Brain microvascular endothelial cell (primary cell): ENCODE measurements at regions not wholly inside any gene's neighbourhood (a gene's known extent, or its start where the extent isn't known, plus 50 kb on each side); places are given as distances from the start of the nearest gene placed in this dataset.
A peak's percentile ranks its signal among the peaks of the same experiment; 100 is the strongest.

Source experiments
- DNase-seq: peaks from one replicate; pipeline ENCODE4 v3.0.0-alpha.2; 2020
- H3K27ac ChIP-seq: fragments of 250-450 bp; sonication (Bioruptor Pico); 2 replicates; pipeline ENCODE4 v1.5.1; 2020; ENCODE audit warnings: mild to moderate bottlenecking, moderate library complexity
- H3K27me3 ChIP-seq: fragments of 250-450 bp; sonication (Bioruptor Pico); replicated peaks from 2 replicates; pipeline ENCODE4 v1.5.1; 2020; ENCODE audit warnings: mild to moderate bottlenecking
- H3K36me3 ChIP-seq: fragments of 250-450 bp; sonication (Bioruptor Pico); replicated peaks from 2 replicates; pipeline ENCODE4 v1.5.1; 2020; ENCODE audit warnings: mild to moderate bottlenecking
- H3K4me3 ChIP-seq: 2 replicates; pipeline ENCODE4 v1.5.1; 2011; ENCODE audit warnings: low read depth, mild to moderate bottlenecking, control low read depth, low read length, moderate library complexity
- in situ Hi-C: cut with HindIII; loops from 2 replicates; pipeline ENCODE4 v1.10.0; 2017; ENCODE audit warnings: low sequenced_read_pairs, low pct_ligation_motif_present
- TF ChIP-seq, protein P1 (sequence below): IDR thresholded peaks from 2 replicates; pipeline ENCODE4 v1.5.1; 2011; ENCODE audit warnings: low read depth, mild to moderate bottlenecking, moderate library complexity, low read length, control low read depth, inconsistent platforms; ENCODE audit errors: missing control alignments

DNA sequence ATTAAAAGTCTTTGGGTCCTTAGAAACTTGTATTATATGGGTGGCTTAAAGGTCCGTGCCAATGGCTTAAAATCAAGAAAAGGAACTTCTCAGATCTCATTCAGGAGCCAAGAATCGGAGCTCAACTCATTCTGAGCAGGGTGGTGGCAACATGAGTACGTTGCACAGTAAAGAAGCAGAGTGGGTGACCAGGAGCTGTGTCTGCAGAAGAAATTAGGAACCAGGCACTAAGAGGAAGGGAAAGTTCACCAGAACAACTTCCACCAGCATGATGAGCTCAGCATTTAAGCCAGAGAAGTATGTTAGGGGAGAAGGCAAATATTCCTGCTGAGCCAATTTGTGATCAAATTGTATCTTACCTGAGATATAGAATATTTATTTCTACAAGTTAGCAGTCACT is 236.0 kb upstream of the NRP1 start:
- DNase-seq: no peak
- H3K4me3 ChIP-seq: no peak overlapping the region
- TF ChIP-seq, protein P1, sequence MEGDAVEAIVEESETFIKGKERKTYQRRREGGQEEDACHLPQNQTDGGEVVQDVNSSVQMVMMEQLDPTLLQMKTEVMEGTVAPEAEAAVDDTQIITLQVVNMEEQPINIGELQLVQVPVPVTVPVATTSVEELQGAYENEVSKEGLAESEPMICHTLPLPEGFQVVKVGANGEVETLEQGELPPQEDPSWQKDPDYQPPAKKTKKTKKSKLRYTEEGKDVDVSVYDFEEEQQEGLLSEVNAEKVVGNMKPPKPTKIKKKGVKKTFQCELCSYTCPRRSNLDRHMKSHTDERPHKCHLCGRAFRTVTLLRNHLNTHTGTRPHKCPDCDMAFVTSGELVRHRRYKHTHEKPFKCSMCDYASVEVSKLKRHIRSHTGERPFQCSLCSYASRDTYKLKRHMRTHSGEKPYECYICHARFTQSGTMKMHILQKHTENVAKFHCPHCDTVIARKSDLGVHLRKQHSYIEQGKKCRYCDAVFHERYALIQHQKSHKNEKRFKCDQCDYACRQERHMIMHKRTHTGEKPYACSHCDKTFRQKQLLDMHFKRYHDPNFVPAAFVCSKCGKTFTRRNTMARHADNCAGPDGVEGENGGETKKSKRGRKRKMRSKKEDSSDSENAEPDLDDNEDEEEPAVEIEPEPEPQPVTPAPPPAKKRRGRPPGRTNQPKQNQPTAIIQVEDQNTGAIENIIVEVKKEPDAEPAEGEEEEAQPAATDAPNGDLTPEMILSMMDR: no peak
- no peak overlapping the region for H3K27ac ChIP-seq
- in situ Hi-C loops: no loop called here
- H3K27me3 ChIP-seq: no peaks in the 10 kb centered on the region
- no peaks in the 10 kb centered on the region for H3K36me3 ChIP-seq

- DNase-seq: no peak
- in situ Hi-C loops: no loop called here
- H3K27me3 ChIP-seq: no peaks in the 10 kb centered on the region
- no peaks in the 10 kb centered on the region for H3K36me3 ChIP-seq
- H3K27ac ChIP-seq: no peak overlapping the region
- TF ChIP-seq, protein P1: no peak
- no peak overlapping the region for H3K4me3 ChIP-seq
Measured at GRCh38 chr10:33569702-33570101, 235.2 kb upstream of the NRP1 start.

DNA sequence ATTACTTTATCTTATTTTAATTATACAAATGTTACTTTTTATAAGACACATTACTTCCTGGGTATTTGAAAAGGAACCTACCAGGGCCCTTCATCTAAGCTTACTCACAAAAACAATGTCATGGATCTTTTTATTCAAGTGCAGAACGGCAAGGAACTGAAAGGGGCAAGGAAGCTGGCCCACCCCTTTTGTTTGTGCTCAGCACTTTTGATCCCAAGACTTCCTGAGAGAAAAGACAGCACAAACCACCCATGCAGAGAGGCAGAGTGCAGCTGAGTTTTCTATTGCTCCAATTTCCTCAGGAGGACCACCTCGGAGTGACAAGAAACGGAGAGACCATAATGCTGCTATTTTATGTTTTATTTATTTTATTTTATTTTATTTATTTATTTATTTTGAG is 232.0 kb upstream of the NRP1 start:
- Histone ChIP-seq H3K27me3 (no peaks in the 10 kb centered on the region), H3K27ac (no peak overlapping the region), H3K36me3 (no peaks in the 10 kb centered on the region), H3K4me3 (no peak overlapping the region)
- TF ChIP-seq, protein P1: no peak
- no peak for DNase-seq
- in situ Hi-C loops: no loop called here

- H3K27ac ChIP-seq: no peak overlapping the region
Measured at GRCh38 chr10:33566001-33566400, 231.5 kb upstream of the NRP1 start.

DNA sequence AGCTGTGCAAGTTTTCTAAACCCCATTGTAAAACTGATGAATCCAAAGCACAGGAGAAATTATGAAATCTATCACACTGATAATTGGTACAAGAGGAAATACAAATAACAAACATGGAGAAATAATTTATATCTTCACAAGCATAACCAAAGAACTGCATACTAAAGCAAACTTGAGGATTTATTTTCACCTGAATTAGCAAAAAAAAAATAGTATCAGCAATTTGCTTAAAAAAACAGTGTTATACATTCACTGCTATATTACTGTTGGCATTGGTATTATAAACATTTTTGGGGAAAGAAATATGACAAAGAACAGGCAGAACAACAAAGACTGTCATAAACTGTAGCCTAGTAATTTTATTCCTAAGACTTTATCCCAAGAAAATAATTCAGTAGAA is 230.8 kb upstream of the NRP1 start:
- Histone ChIP-seq H3K27ac (no peak overlapping the region), H3K36me3 (no peaks in the 10 kb centered on the region), H3K27me3 (no peaks in the 10 kb centered on the region), H3K4me3 (no peak overlapping the region)
- in situ Hi-C loops: no loop called here
- TF ChIP-seq, protein P1: no peak
- no peak for DNase-seq

More at GRCh38 chr10:33566001-33566400, 231.5 kb upstream of the NRP1 start:
- DNase-seq: no peak
- Histone ChIP-seq H3K36me3 (no peaks in the 10 kb centered on the region), H3K27me3 (no peaks in the 10 kb centered on the region), H3K4me3 (no peak overlapping the region)
- in situ Hi-C loops: no loop called here
- TF ChIP-seq, protein P1: no peak

- peak; percentile 63 for DNase-seq
- TF ChIP-seq, protein P1: peak; percentile 26
- H3K36me3 ChIP-seq: no peaks in the 10 kb centered on the region
- H3K27ac ChIP-seq: no peak overlapping the region
- H3K4me3 ChIP-seq: no peak overlapping the region
- in situ Hi-C loops: no loop called here
- no peaks in the 10 kb centered on the region for H3K27me3 ChIP-seq
Measured at GRCh38 chr10:33559105-33559504, 224.6 kb upstream of the NRP1 start.
